H1 (cell line): ENCODE measurements at regions not wholly inside any gene's neighbourhood (a gene's known extent, or its start where the extent isn't known, plus 50 kb on each side); places are given as distances from the start of the nearest gene placed in this dataset.

Experiments used
- BCL11A ChIP-seq, 2 experiments: IDR thresholded peaks; one replicate each; pipeline ENCODE4 v1.6.1; 2011; ENCODE audit warnings: low read depth in 2 of 2, low read length in 2 of 2, mild to moderate bottlenecking in 2 of 2
- CREB1 ChIP-seq: IDR thresholded peaks from 2 replicates; pipeline ENCODE4 v1.6.1; 2012; ENCODE audit warnings: inconsistent platforms
- CTCF ChIP-seq, 3 experiments: IDR thresholded peaks; 1 replicate in 2 of 3; 2 replicates in 1 of 3; pipeline versions ENCODE4 v1.5.1 to v1.6.1; 2011; ENCODE audit warnings: low read length in 3 of 3, mild to moderate bottlenecking in 3 of 3, inconsistent platforms in 2 of 3, low read depth in 1 of 3, moderate library complexity in 1 of 3; ENCODE audit not compliant: insufficient read depth in 1 of 3; ENCODE audit errors: control extremely low read depth in 1 of 3
- EP300 ChIP-seq, 2 experiments: IDR thresholded peaks; 1 replicate in 1 of 2; 2 replicates in 1 of 2; pipeline ENCODE4 v1.6.1; 2011 to 2012; ENCODE audit warnings: low read depth in 2 of 2, low read length in 2 of 2, mild to moderate bottlenecking in 2 of 2, borderline replicate concordance in 1 of 2, inconsistent platforms in 1 of 2, moderate library complexity in 1 of 2
- POLR2A ChIP-seq, 2 experiments: IDR thresholded peaks; 1 replicate in 1 of 2; 2 replicates in 1 of 2; pipeline ENCODE4 v1.6.1; 2011; ENCODE audit warnings: low read depth in 2 of 2, low read length in 2 of 2, mild to moderate bottlenecking in 2 of 2; ENCODE audit errors: control extremely low read depth in 1 of 2
- POLR2AphosphoS5 ChIP-seq: IDR thresholded peaks from 2 replicates; pipeline ENCODE4 v1.6.1; 2011; ENCODE audit warnings: low read depth, low read length
- SAP30 ChIP-seq: fragments of 300-600 bp; sonication (generic); IDR thresholded peaks from 2 replicates; pipeline ENCODE4 v1.7.1; 2012; ENCODE audit warnings: low read length, moderate library complexity, mild to moderate bottlenecking, inconsistent platforms; ENCODE audit not compliant: insufficient read depth, insufficient replicate concordance
- TBP ChIP-seq: IDR thresholded peaks from 2 replicates; pipeline ENCODE4 v1.6.1; 2011; ENCODE audit warnings: low read depth, low read length, improper control_type of control experiment

GRCh38 chrX:45794995-45795337 is 594.3 kb upstream of the DIPK2B start:
- TF ChIP-seq EP300 (IDR thresholded peaks at IDR 0.05; ENCODE audit: borderline replicate concordance in 1 of 2, low read depth in 2 of 2, low read length in 2 of 2), result no peak
- no peak for TF ChIP-seq TBP
- no peak for TF ChIP-seq POLR2A (IDR thresholded peaks at IDR 0.05; ENCODE audit: control extremely low read depth in 1 of 2, low read depth in 2 of 2, low read length in 2 of 2)
- no peak for TF ChIP-seq POLR2AphosphoS5
- no peak for TF ChIP-seq CREB1
- TF ChIP-seq CTCF (IDR thresholded peaks at IDR 0.05; ENCODE audit: control extremely low read depth in 1 of 3, insufficient read depth in 1 of 3, low read depth in 1 of 3, low read length in 3 of 3), result no peak
- no peak for TF ChIP-seq BCL11A (IDR thresholded peaks at IDR 0.05; ENCODE audit: low read depth in 2 of 2, low read length in 2 of 2)
- no peak for TF ChIP-seq SAP30
